ENCODE measurements at regions not wholly inside any gene's neighbourhood (a gene's known extent, or its start where the extent isn't known, plus 50 kb on each side); places are given as distances from the start of the nearest gene placed in this dataset.

DNA sequence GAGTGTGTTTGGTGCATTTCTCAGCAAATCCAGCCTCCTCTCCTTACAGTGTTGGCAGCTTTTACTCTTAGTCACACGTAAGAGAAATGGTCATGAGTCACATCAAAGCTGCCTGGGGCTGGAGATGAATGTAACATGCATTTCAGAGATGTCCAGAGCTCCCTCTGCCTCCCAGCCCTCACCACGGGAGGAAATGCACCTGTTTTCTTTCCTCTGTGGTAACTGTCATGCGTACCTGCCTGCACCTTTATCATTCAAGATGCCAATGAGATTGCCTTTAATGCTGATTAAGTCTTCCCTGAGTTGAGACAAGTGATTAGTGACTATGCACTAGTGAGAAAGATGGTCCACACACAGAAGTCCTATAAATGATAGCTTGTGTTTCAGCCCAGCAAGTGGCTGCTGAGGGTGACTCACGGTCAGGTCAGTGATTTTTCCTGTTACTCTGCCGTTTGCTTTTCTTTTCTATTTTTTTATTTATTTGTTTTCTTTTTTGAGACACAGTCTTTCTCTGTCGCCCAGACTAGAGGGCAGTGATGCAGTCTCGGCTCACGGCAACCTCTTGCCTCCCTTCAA, 277.3 kb upstream of the FMN2 start:
- BruUV-seq (replicated peaks) = no TSS peak
- Histone ChIP-seq H3K18ac (ENCODE audit: low read depth, low read length) (no peak overlapping the region), H2BK120ac (ENCODE audit: low read depth, low read length) (no peak overlapping the region), H3K14ac (replicated peaks; ENCODE audit: low read depth, low read length) (no peak overlapping the region), H3K4me1 (ENCODE audit: control insufficient read depth, insufficient read depth, low read length) (no peaks in the 10 kb centered on the region), H2BK15ac (ENCODE audit: low read depth, low read length) (no peak overlapping the region), H3K9me3 (ENCODE audit: control insufficient read depth, insufficient read depth, low read length) (peaks cover 5% of the 10 kb centered on the region; the same call in 1 of the 2 replicates), H3K27ac (ENCODE audit: insufficient read depth, low read length) (no peak overlapping the region), H3K9me1 (ENCODE audit: insufficient read depth, low read length) (no peaks in the 10 kb centered on the region), H4K91ac (ENCODE audit: insufficient read depth, low read depth, low read length) (no peak overlapping the region), H3K4me3 (ENCODE audit: insufficient read depth, low read depth, low read length) (no peak overlapping the region), H3K9ac (ENCODE audit: low read depth, low read length) (no peak overlapping the region), H2AFZ (replicated peaks; ENCODE audit: low read length, poor library complexity) (no peak overlapping the region), H2BK5ac (ENCODE audit: low read depth, low read length, poor library complexity, severe bottlenecking) (no peak overlapping the region), H3K36me3 (ENCODE audit: control insufficient read depth, insufficient read depth, low read length) (no peaks in the 10 kb centered on the region), H3K4ac (ENCODE audit: low read depth, low read length) (no peak overlapping the region), H3K4me2 (ENCODE audit: low read depth, low read length) (no peak overlapping the region), H4K5ac (ENCODE audit: low read depth, low read length) (no peak overlapping the region), H3K56ac (ENCODE audit: extremely low read depth, insufficient read depth, low read length) (no peak overlapping the region), H3K79me1 (ENCODE audit: low read depth in 1 of 2, low read length in 2 of 2) (no peaks in the 10 kb centered on the region), H2AK5ac (ENCODE audit: low read depth, low read length) (no peak overlapping the region), H2AK9ac (replicated peaks; ENCODE audit: low read depth, low read length, poor library complexity) (no peak overlapping the region), H4K20me1 (ENCODE audit: insufficient read depth, low read length) (no peaks in the 10 kb centered on the region), H4K8ac (ENCODE audit: low read depth in 2 of 2, low read length in 2 of 2) (no peak overlapping the region), H3K27me3 (ENCODE audit: control insufficient read depth, insufficient read depth, low read length) (no peaks in the 10 kb centered on the region), H2BK20ac (ENCODE audit: low read depth, low read length) (no peak overlapping the region), H3K23ac (ENCODE audit: low read depth, low read length) (no peak overlapping the region)
- DNase-seq (peak; percentile 67), ATAC-seq (ENCODE audit: low read depth) (peak; percentile 77)
- CTCF ChIA-PET = interaction anchor here (0.8 kb wide), 1 partner anchor 10 kb away, joined by 6 read pairs; no protein-coding TSS in a partner anchor
- TF ChIP-seq CTCF (conservative IDR thresholded peaks at IDR 0.05; ENCODE audit: low read depth, low read length) = no peak
- no peak for TF ChIP-seq ELK1 (IDR thresholded peaks at IDR 0.05; ENCODE audit: borderline replicate concordance, low read depth, low read length)
- no peak for TF ChIP-seq MAZ (IDR thresholded peaks at IDR 0.05; ENCODE audit: borderline replicate concordance, low read depth, low read length)
- no peak for TF ChIP-seq MAFK (IDR thresholded peaks at IDR 0.05; ENCODE audit: low read depth, low read length)
- TF ChIP-seq CHD1 (IDR thresholded peaks at IDR 0.05; ENCODE audit: low read depth, low read length) = no peak
- TF ChIP-seq SMC3 (IDR thresholded peaks at IDR 0.05; ENCODE audit: low read depth, low read length) = no peak
- TF ChIP-seq RAD21 (IDR thresholded peaks at IDR 0.05; ENCODE audit: low read length) = no peak
- TF ChIP-seq POLR2A (IDR thresholded peaks at IDR 0.05; ENCODE audit: low read depth, low read length) = no peak
- no peak for TF ChIP-seq MXI1 (IDR thresholded peaks at IDR 0.05; ENCODE audit: borderline replicate concordance, low read depth, low read length)
- no peak for TF ChIP-seq CEBPB (IDR thresholded peaks at IDR 0.05; ENCODE audit: low read depth, low read length)
- no peak for TF ChIP-seq RCOR1 (IDR thresholded peaks at IDR 0.05; ENCODE audit: insufficient replicate concordance, low read length)
- no peak for TF ChIP-seq FOS (IDR thresholded peaks at IDR 0.05; ENCODE audit: low read depth, low read length)
- TF ChIP-seq NFE2L2 (IDR thresholded peaks at IDR 0.05; ENCODE audit: low read depth, low read length) = no peak
- TF ChIP-seq BHLHE40 (IDR thresholded peaks at IDR 0.05; ENCODE audit: low read depth, low read length) = no peak
- TF ChIP-seq USF2 (IDR thresholded peaks at IDR 0.05; ENCODE audit: low read depth, low read length) = no peak
- no CpG with 5 or more reads among the region's 8 CpGs for WGBS, 2 experiments (ENCODE audit: extremely low coverage in 2 of 2, insufficient read length in 1 of 2)
- in situ Hi-C loops (cut with MboI; ENCODE audit: low sequenced_read_pairs) = no loop called here
- intact Hi-C loops (cut with micrococcal nuclease) = no loop called here
- dilution Hi-C loops (cut with HindIII; ENCODE audit: low sequenced_read_pairs, unreplicated experiment) = no loop called here
- POLR2A ChIA-PET (ENCODE audit: unreplicated experiment) = no interaction called here

Data from IMR-90 (cell line).